HepG2 (cell line): ENCODE measurements at regions not wholly inside any gene's neighbourhood (a gene's known extent, or its start where the extent isn't known, plus 50 kb on each side); places are given as distances from the start of the nearest gene placed in this dataset.

Experiments
- ATAC-seq: fragments of 200-7000 bp; cut with Tn5 transposase; 3 replicates; pipeline ENCODE4 v1.9.1; 2020; ENCODE audit warnings: mild to moderate bottlenecking, moderate library complexity
- BruUV-seq: library from RNA; stranded (reverse); fragments of 400-500 nt; replicated peaks from 2 replicates; lab custom pipeline; 2021; lab: Mats Ljungman, UMichigan
- CTCF ChIA-PET: fragments of 300-600 bp; formaldehyde crosslinking; extraction: SDS; loops from one replicate; lab custom pipeline; 2021; ENCODE audit warnings: low total read pairs, inconsistent platforms, low intra/inter-chr PET ratio; lab: Yijun Ruan, JAX
- POLR2A ChIA-PET: fragments of 350-600 bp; sonication (Branson Sonifier 250); formaldehyde crosslinking; loops from one replicate; lab custom pipeline; 2020; ENCODE audit warnings: antibody characterized with exemption, inconsistent platforms; lab: Yijun Ruan, JAX
- DNase-seq: peaks from one replicate; pipeline ENCODE4 v3.0.0-alpha.2; 2015; ENCODE audit warnings: low spot score
- FAIRE-seq: peaks from 3 replicates; lab custom pipeline; 2011; peaks lifted over from hg19 to GRCh38; lab: Jason Lieb, UNC
- H2AFZ ChIP-seq: one replicate; pipeline ENCODE4 v1.6.1; 2011; ENCODE audit warnings: low read length, inconsistent platforms
- H3K27ac ChIP-seq: fragments of 300-600 bp; 3 replicates; pipeline ENCODE4 v1.8.0; 2011; ENCODE audit warnings: mixed run types, mild to moderate bottlenecking, mixed read lengths, low read length, inconsistent platforms; ENCODE audit not compliant: insufficient read depth; ENCODE audit errors: extremely low read length
- H3K27me3 ChIP-seq, 2 experiments: fragments of 200-600 bp in 1 of 2; 2 replicates in 1 of 2; 3 replicates in 1 of 2; pipeline versions ENCODE4 v1.6.0 to v1.8.0; 2011; ENCODE audit warnings: low read length in 2 of 2, mild to moderate bottlenecking in 2 of 2, moderate library complexity in 2 of 2, inconsistent platforms in 1 of 2; ENCODE audit not compliant: insufficient read depth in 2 of 2, control insufficient read depth in 1 of 2
- H3K36me3 ChIP-seq, 2 experiments: fragments of 200-600 bp in 1 of 2; replicated peaks in 1 of 2; 2 replicates in 1 of 2; 3 replicates in 1 of 2; pipeline versions ENCODE4 v1.5.1 to v1.8.0; 2011; ENCODE audit warnings: low read length in 2 of 2, inconsistent platforms in 1 of 2; ENCODE audit not compliant: insufficient read depth in 2 of 2, control insufficient read depth in 1 of 2
- H3K4me1 ChIP-seq: 2 replicates; pipeline ENCODE4 v1.5.1; 2012; ENCODE audit warnings: low read length, inconsistent platforms; ENCODE audit not compliant: insufficient read depth
- H3K4me2 ChIP-seq: 2 replicates; pipeline ENCODE4 v1.6.0; 2011; ENCODE audit warnings: low read depth, low read length, inconsistent platforms
- H3K4me3 ChIP-seq, 3 experiments: fragments of 200-600 bp in 1 of 3; sonication (generic), shearing (Covaris generic) in 1 of 3; replicated peaks in 1 of 3; 2 replicates each; pipeline ENCODE4 v1.5.1; 2011 to 2016; ENCODE audit warnings: low read length in 3 of 3, inconsistent platforms in 2 of 3, low read depth in 2 of 3, mild to moderate bottlenecking in 2 of 3, control low read depth in 1 of 3, mixed read lengths in 1 of 3; ENCODE audit not compliant: insufficient read depth in 1 of 3
- H3K79me2 ChIP-seq: one replicate; pipeline ENCODE4 v1.6.1; 2011; ENCODE audit warnings: low read length, inconsistent platforms; ENCODE audit not compliant: insufficient read depth
- H3K9ac ChIP-seq: 2 replicates; pipeline ENCODE4 v1.6.0; 2011; ENCODE audit warnings: mild to moderate bottlenecking, low read depth, low read length, inconsistent platforms; ENCODE audit not compliant: insufficient read depth
- H3K9me3 ChIP-seq: 2 replicates; pipeline ENCODE4 v1.5.1; 2012; ENCODE audit warnings: mild to moderate bottlenecking, low read length
- H4K20me1 ChIP-seq: 2 replicates; pipeline ENCODE4 v1.6.0; 2011; ENCODE audit warnings: inconsistent platforms, mild to moderate bottlenecking, low read length, moderate library complexity; ENCODE audit not compliant: insufficient read depth
- ARNT2 ChIP-seq: sonication (generic); formaldehyde crosslinking; IDR thresholded peaks from 2 replicates; pipeline ENCODE4 v1.8.0; 2022; ENCODE audit warnings: mild to moderate bottlenecking, low read depth, missing genetic modification reagents, moderate library complexity
- DNMT3B ChIP-seq: conservative IDR thresholded peaks from 2 replicates; pipeline ENCODE4 v1.6.1; 2016; ENCODE audit warnings: missing biosample characterization, control low read depth
- NCOA2 ChIP-seq: sonication (generic); formaldehyde crosslinking; IDR thresholded peaks from 2 replicates; pipeline ENCODE4 v1.8.0; 2022; ENCODE audit warnings: inconsistent platforms
- NRL ChIP-seq: sonication (generic); formaldehyde crosslinking; IDR thresholded peaks from 2 replicates; pipeline ENCODE4 v1.5.0; 2020; ENCODE audit warnings: missing genetic modification reagents, mild to moderate bottlenecking, moderate library complexity, borderline replicate concordance
- RAD21 ChIP-seq: fragments of 450-650 bp; formaldehyde crosslinking; IDR thresholded peaks from 2 replicates; pipeline ENCODE4 v1.5.0; 2020; ENCODE audit warnings: mild to moderate bottlenecking
- SYNCRIP ChIP-seq: fragments of 200-400 bp; formaldehyde crosslinking; IDR thresholded peaks from 2 replicates; pipeline ENCODE4 v1.6.1; 2018; ENCODE audit warnings: mild to moderate bottlenecking, low read depth, low read length; ENCODE audit not compliant: insufficient read depth
- U2AF2 ChIP-seq: fragments of 200-400 bp; formaldehyde crosslinking; IDR thresholded peaks from 2 replicates; pipeline ENCODE4 v1.6.1; 2017; ENCODE audit warnings: low read depth, mild to moderate bottlenecking, low read length
- ZNF160 ChIP-seq: sonication (generic); formaldehyde crosslinking; IDR thresholded peaks from 2 replicates; pipeline ENCODE4 v1.8.0; 2022; ENCODE audit warnings: mild to moderate bottlenecking, inconsistent platforms, missing genetic modification reagents
- ZNF501 ChIP-seq: sonication (generic); formaldehyde crosslinking; IDR thresholded peaks from 2 replicates; pipeline ENCODE4 v1.5.1; 2020; ENCODE audit warnings: mild to moderate bottlenecking, moderate library complexity, missing genetic modification reagents
- ZNF558 ChIP-seq: sonication (generic); formaldehyde crosslinking; IDR thresholded peaks from 2 replicates; pipeline ENCODE4 v1.9.0; 2022; ENCODE audit warnings: mild to moderate bottlenecking, missing genetic modification reagents, borderline replicate concordance
- ZNF564 ChIP-seq: sonication (generic); formaldehyde crosslinking; IDR thresholded peaks from 2 replicates; pipeline ENCODE4 v1.8.1; 2023; ENCODE audit warnings: mild to moderate bottlenecking, missing genetic modification reagents
- WGBS: methylation state at CpG from one replicate; pipeline ENCODE4 v1.1.6; 2017; ENCODE audit warnings: low lambda C conversion rate; 5-methylcytosine and 5-hydroxymethylcytosine counted together
- in situ Hi-C: cut with HindIII; loops from 2 replicates; pipeline ENCODE4 v1.10.0; 2017; ENCODE audit warnings: low pct_unique_long_range_greater_than_20kb; ENCODE audit not compliant: extremely low pct_ligation_motif_present
- intact Hi-C: fragments of 100-400 bp; cut with micrococcal nuclease; formaldehyde crosslinking; loops from one replicate; pipeline ENCODE4 v1.10.0; 2022; ENCODE audit not compliant: unreplicated experiment
- TF ChIP-seq, protein P1 (sequence below): sonication (generic); formaldehyde crosslinking; IDR thresholded peaks from 2 replicates; pipeline ENCODE4 v1.4.0; 2020; ENCODE audit warnings: missing genetic modification reagents
- TF ChIP-seq, protein P2 (sequence below): sonication (generic); formaldehyde crosslinking; IDR thresholded peaks from 2 replicates; pipeline ENCODE4 v1.4.0; 2020; ENCODE audit warnings: missing genetic modification reagents
- TF ChIP-seq, protein P3 (sequence below): sonication (generic); formaldehyde crosslinking; IDR thresholded peaks from 2 replicates; pipeline ENCODE4 v1.4.0; 2020; ENCODE audit warnings: missing genetic modification reagents
- TF ChIP-seq, protein P4 (sequence below): sonication (generic); formaldehyde crosslinking; IDR thresholded peaks from 2 replicates; pipeline ENCODE4 v1.5.1; 2020; ENCODE audit warnings: mild to moderate bottlenecking, moderate library complexity, missing genetic modification reagents

DNA sequence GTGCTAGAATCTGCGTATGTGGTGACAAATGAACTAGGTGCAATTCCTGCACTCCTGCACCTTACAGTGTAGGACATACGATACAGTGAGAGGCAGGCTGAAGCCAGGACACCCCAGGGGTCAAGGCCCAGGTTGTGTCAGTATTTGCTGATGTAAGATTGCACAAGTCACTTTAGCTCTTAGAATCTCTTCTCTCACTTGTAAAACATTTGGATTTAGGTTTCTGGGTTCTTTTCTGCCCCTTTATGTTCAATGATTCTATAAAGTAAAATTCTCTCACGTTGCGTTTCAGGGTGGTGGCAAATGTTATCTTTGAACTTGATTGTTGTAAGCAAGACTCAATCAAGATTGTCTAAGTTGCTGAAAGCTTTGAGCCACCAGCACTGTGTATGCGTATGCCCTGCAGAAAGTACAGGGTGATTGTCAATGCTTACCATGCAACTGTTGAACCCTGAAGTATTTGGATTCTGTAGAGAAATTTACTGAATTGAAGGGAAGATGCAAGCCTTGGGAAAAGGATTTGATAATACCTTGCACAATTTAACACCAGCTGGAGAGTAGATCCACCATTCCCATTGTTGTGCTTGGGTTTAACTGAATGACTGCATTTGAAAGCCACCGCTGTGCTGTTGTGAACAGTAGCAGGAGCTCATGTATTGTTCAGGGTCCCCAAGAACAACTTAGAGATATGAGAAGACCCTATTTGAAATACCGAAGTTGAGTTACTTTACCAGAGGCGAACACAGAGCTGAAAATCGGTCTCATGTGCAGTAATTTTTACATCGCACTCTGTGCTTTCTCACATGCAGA lies 106.1 kb upstream of the CITED2 start (continued):
- 0 out of 2 replicates have a peak, but pooled peaks have one; percentile 48 for TF ChIP-seq ZNF160 (CRISPR knock-in tag)

DNA sequence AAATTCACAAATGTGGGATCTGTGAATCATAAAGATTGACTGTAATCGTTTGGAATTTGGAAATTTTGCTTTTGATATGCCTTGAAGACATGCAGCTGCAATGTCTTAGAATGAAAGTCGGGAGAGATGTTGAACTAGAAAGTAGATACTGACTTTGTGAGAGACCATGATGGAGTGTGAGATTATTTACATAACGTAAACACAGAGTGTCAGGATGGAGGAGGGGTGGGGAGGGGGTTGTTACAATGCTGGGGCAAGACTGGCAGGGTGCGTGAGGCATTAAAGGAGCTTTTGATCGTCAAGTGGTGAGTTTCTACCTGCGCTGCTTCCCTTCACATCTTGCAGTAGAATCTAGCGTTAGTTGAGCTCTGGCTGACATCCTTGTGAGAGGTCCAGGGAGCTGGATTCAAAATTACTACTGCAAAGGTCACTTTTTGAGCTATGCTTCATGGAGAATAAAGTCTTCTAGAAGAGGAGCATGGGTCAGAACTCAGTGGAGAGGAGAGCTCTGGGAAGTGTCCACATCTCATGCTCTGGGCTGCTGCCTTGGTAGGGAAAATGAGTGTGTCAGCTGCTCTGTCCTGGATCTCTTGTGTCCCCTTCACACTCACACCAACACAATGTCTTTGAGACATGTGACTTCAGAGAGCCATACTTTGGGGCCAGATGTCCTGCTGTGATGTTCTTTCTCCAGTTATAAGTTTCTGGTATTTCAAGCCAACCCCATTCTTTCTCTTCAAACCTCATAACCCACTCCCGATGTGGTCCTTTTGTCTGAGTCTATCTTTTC lies 105.2 kb upstream of the CITED2 start:
- Histone ChIP-seq H2AFZ (peak overlapping the region; percentile 15), H3K4me2 (peak overlapping the region; percentile 72), H3K27me3 (no peaks in the 10 kb centered on the region), H3K79me2 (no peaks in the 10 kb centered on the region), H4K20me1 (no peaks in the 10 kb centered on the region), H3K36me3 (no peaks in the 10 kb centered on the region), H3K9ac (0 out of 2 replicates have a peak overlapping the region, but pooled peaks have one; percentile 1), H3K4me3 (peak overlapping the region in 1 of 3 experiments; percentile 37; a peak in 1 of 6 replicates), H3K4me1 (peaks cover 67% of the 10 kb centered on the region), H3K27ac (peak overlapping the region; percentile 68), H3K9me3 (no peaks in the 10 kb centered on the region)
- ATAC-seq (peak; percentile 66), DNase-seq (no peak), FAIRE-seq (no peak)
- intact Hi-C loops (loop anchor here (1.0 to 5.0 kb wide), 4 partner anchors 29 to 178 kb away; no protein-coding TSS in a partner anchor), in situ Hi-C loops (no loop called here)
- CTCF ChIA-PET: no interaction called here
- POLR2A ChIA-PET: interaction anchor here (1.1 to 2.4 kb wide), 6 partner anchors 11 to 907 kb away, joined by 3 to 34 read pairs (median 6); partner anchors contain the start of gene CITED2
- WGBS: 28% methylated on average over 8 of the region's 8 CpGs
- TSS peak; percentile 96 for BruUV-seq
- TF ChIP-seq RAD21 (CRISPR knock-in tag) (no peak), DNMT3B (CRISPR knock-in tag) (0 out of 2 replicates have a peak, but pooled peaks have one; percentile 46), ZNF564 (CRISPR knock-in tag) (0 out of 2 replicates have a peak, but pooled peaks have one; percentile 3), ZNF501 (peak; percentile 45; the same call in 1 of the 2 replicates), SYNCRIP (no peak), NCOA2 (CRISPR knock-in tag) (no peak), NRL (CRISPR knock-in tag) (no peak), ZNF558 (CRISPR knock-in tag) (peak; percentile 48; the same call in 1 of the 2 replicates), U2AF2 (no peak), ARNT2 (0 out of 2 replicates have a peak, but pooled peaks have one; percentile 22)
- TF ChIP-seq, protein P1, sequence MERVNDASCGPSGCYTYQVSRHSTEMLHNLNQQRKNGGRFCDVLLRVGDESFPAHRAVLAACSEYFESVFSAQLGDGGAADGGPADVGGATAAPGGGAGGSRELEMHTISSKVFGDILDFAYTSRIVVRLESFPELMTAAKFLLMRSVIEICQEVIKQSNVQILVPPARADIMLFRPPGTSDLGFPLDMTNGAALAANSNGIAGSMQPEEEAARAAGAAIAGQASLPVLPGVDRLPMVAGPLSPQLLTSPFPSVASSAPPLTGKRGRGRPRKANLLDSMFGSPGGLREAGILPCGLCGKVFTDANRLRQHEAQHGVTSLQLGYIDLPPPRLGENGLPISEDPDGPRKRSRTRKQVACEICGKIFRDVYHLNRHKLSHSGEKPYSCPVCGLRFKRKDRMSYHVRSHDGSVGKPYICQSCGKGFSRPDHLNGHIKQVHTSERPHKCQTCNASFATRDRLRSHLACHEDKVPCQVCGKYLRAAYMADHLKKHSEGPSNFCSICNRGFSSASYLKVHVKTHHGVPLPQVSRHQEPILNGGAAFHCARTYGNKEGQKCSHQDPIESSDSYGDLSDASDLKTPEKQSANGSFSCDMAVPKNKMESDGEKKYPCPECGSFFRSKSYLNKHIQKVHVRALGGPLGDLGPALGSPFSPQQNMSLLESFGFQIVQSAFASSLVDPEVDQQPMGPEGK (CRISPR knock-in tag): 0 out of 2 replicates have a peak, but pooled peaks have one; percentile 12
- TF ChIP-seq, protein P2, sequence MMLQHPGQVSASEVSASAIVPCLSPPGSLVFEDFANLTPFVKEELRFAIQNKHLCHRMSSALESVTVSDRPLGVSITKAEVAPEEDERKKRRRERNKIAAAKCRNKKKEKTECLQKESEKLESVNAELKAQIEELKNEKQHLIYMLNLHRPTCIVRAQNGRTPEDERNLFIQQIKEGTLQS (CRISPR knock-in tag): no peak
- TF ChIP-seq, protein P3, sequence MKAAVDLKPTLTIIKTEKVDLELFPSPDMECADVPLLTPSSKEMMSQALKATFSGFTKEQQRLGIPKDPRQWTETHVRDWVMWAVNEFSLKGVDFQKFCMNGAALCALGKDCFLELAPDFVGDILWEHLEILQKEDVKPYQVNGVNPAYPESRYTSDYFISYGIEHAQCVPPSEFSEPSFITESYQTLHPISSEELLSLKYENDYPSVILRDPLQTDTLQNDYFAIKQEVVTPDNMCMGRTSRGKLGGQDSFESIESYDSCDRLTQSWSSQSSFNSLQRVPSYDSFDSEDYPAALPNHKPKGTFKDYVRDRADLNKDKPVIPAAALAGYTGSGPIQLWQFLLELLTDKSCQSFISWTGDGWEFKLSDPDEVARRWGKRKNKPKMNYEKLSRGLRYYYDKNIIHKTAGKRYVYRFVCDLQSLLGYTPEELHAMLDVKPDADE (CRISPR knock-in tag): no peak
- TF ChIP-seq, protein P4, sequence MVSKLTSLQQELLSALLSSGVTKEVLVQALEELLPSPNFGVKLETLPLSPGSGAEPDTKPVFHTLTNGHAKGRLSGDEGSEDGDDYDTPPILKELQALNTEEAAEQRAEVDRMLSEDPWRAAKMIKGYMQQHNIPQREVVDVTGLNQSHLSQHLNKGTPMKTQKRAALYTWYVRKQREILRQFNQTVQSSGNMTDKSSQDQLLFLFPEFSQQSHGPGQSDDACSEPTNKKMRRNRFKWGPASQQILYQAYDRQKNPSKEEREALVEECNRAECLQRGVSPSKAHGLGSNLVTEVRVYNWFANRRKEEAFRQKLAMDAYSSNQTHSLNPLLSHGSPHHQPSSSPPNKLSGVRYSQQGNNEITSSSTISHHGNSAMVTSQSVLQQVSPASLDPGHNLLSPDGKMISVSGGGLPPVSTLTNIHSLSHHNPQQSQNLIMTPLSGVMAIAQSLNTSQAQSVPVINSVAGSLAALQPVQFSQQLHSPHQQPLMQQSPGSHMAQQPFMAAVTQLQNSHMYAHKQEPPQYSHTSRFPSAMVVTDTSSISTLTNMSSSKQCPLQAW: peak; percentile 27; the same call in 1 of the 2 replicates
